ENCODE measurements at regions not wholly inside any gene's neighbourhood (a gene's known extent, or its start where the extent isn't known, plus 50 kb on each side); places are given as distances from the start of the nearest gene placed in this dataset.

- TF ChIP-seq CTCF (conservative IDR thresholded peaks at IDR 0.05; ENCODE audit: low read length): no peak
- TF ChIP-seq EZH2phosphoT487 (IDR thresholded peaks at IDR 0.05; ENCODE audit: borderline replicate concordance): no peak
Measured at GRCh38 chr4:117623326-117623725, 411.0 kb upstream of the NDST3 start.
